B cell (primary cell): ENCODE measurements at regions not wholly inside any gene's neighbourhood (a gene's known extent, or its start where the extent isn't known, plus 50 kb on each side); places are given as distances from the start of the nearest gene placed in this dataset.

Source experiments
- ATAC-seq: fragments of 200-7000 bp; cut with Tn5 transposase; one replicate; pipeline ENCODE4 v1.10.0; 2021; ENCODE audit warnings: low read depth, mild to moderate bottlenecking, moderate number of reproducible peaks, moderate library complexity
- CTCF ChIA-PET: fragments of 350-600 bp; sonication (Branson Sonifier 250); formaldehyde crosslinking; loops from one replicate; lab custom pipeline; 2021; ENCODE audit warnings: antibody characterized with exemption, inconsistent platforms; lab: Charles Lee
- POLR2A ChIA-PET: fragments of 350-600 bp; sonication (Branson Sonifier 250); formaldehyde crosslinking; loops from one replicate; lab custom pipeline; 2021; ENCODE audit warnings: antibody characterized with exemption; lab: Charles Lee
- DNase-seq: peaks from one replicate; pipeline ENCODE4 v3.0.0; 2013
- H2AFZ ChIP-seq: 2 replicates; pipeline ENCODE4 v1.6.1; 2012; ENCODE audit warnings: mild to moderate bottlenecking, low read depth, low read length; ENCODE audit not compliant: insufficient read depth, poor library complexity, severe bottlenecking
- H3K27ac ChIP-seq, 2 donors: 1 replicate in 1 of 2; 2 replicates in 1 of 2; pipeline ENCODE4 v1.5.1; 2012 to 2013; ENCODE audit warnings: low read length in 2 of 2, mild to moderate bottlenecking in 2 of 2, moderate library complexity in 1 of 2
- H3K27me3 ChIP-seq, 4 experiments: fragments of 200-600 bp in 1 of 4; sonication (generic) in 1 of 4; replicated peaks in 1 of 4; 1 replicate in 2 of 4; 2 replicates in 2 of 4; pipeline versions ENCODE4 v1.6.1 to v1.7.0; 2013 to 2016; ENCODE audit warnings: low read length in 3 of 4, mild to moderate bottlenecking in 2 of 4, mixed read lengths in 1 of 4, moderate library complexity in 1 of 4; ENCODE audit not compliant: insufficient read depth in 4 of 4, control insufficient read depth in 3 of 4; ENCODE audit errors: control extremely low read depth in 1 of 4
- H3K36me3 ChIP-seq, 2 experiments: replicated peaks in 1 of 2; 1 replicate in 1 of 2; 2 replicates in 1 of 2; pipeline versions ENCODE4 v1.6.1 to v1.7.1; 2013; ENCODE audit warnings: low read length in 1 of 2; ENCODE audit not compliant: insufficient read depth in 2 of 2, control insufficient read depth in 1 of 2; ENCODE audit errors: control extremely low read depth in 1 of 2, extremely low read depth in 1 of 2
- H3K4me1 ChIP-seq, 2 donors: fragments of 200-600 bp in 1 of 2; sonication (generic) in 1 of 2; 1 replicate in 1 of 2; 2 replicates in 1 of 2; pipeline versions ENCODE4 v1.5.1 to v1.6.1; 2013 to 2017; ENCODE audit warnings: low read length in 2 of 2; ENCODE audit not compliant: control insufficient read depth in 2 of 2, insufficient read depth in 2 of 2
- H3K4me2 ChIP-seq: replicated peaks from 2 replicates; pipeline ENCODE3; 2012; ENCODE audit warnings: mild to moderate bottlenecking, low read depth, low read length; ENCODE audit not compliant: poor library complexity, severe bottlenecking
- H3K4me3 ChIP-seq, 5 experiments: fragments of 200-600 bp in 1 of 5; sonication (generic) in 1 of 5; 1 replicate in 3 of 5; 2 replicates in 2 of 5; pipeline versions ENCODE4 v1.5.1 to v1.7.0; 2011 to 2016; ENCODE audit warnings: low read length in 4 of 5, mild to moderate bottlenecking in 4 of 5, low read depth in 2 of 5, control low read depth in 1 of 5, moderate library complexity in 1 of 5; ENCODE audit not compliant: insufficient read depth in 1 of 5; ENCODE audit errors: control extremely low read depth in 1 of 5, extremely low read depth in 1 of 5
- H3K79me2 ChIP-seq: fragments of 200-600 bp; sonication (generic); one replicate; pipeline ENCODE4 v1.6.0; 2016; ENCODE audit warnings: low read length; ENCODE audit not compliant: control insufficient read depth, insufficient read depth
- H3K9ac ChIP-seq: fragments of 200-600 bp; sonication (generic); 2 replicates; pipeline ENCODE4 v1.6.1; 2017; ENCODE audit warnings: mild to moderate bottlenecking, low read length, moderate library complexity
- H3K9me3 ChIP-seq, 3 donors: one replicate each; pipeline versions ENCODE4 v1.6.1 to v1.7.1; 2013; ENCODE audit warnings: low read length in 2 of 3; ENCODE audit not compliant: control insufficient read depth in 2 of 3, insufficient read depth in 1 of 3; ENCODE audit errors: control extremely low read depth in 1 of 3
- H4K20me1 ChIP-seq: 2 replicates; pipeline ENCODE4 v1.6.0; 2012; ENCODE audit warnings: mild to moderate bottlenecking, low read length; ENCODE audit not compliant: insufficient read depth, control insufficient read depth, poor library complexity, severe bottlenecking
- H3K27ac Mint-ChIP-seq: one replicate; pipeline ENCODE4 v1.8.0; 2021; ENCODE audit warnings: mixed read lengths
- H3K27me3 Mint-ChIP-seq: one replicate; pipeline ENCODE4 v1.8.0; 2021; ENCODE audit warnings: mixed read lengths
- H3K4me1 Mint-ChIP-seq: one replicate; pipeline ENCODE4 v1.8.0; 2021; ENCODE audit warnings: mixed read lengths
- H3K4me3 Mint-ChIP-seq: one replicate; pipeline ENCODE4 v1.8.0; 2021; ENCODE audit warnings: mixed read lengths
- H3K9me3 Mint-ChIP-seq: one replicate; pipeline ENCODE4 v1.8.0; 2022; ENCODE audit warnings: mixed read lengths; ENCODE audit not compliant: insufficient read depth
- CTCF ChIP-seq: fragments of 200-600 bp; IDR thresholded peaks from one replicate; pipeline ENCODE4 v1.8.0; 2022; ENCODE audit warnings: antibody characterized with exemption, mild to moderate bottlenecking
- EZH2 ChIP-seq: IDR thresholded peaks from 2 replicates; pipeline ENCODE4 v1.6.1; 2012; ENCODE audit warnings: borderline replicate concordance, low read depth, mild to moderate bottlenecking, moderate library complexity, low read length; ENCODE audit not compliant: insufficient read depth, poor library complexity, severe bottlenecking
- WGBS: methylation state at CpG from one replicate; pipeline ENCODE4 v1.1.5; 2013; ENCODE audit warnings: missing lambda C conversion rate; ENCODE audit not compliant: insufficient coverage; 5-methylcytosine and 5-hydroxymethylcytosine counted together
- intact Hi-C: fragments of 100-400 bp; cut with micrococcal nuclease; formaldehyde crosslinking; loops from one replicate; pipeline ENCODE4 v1.10.0; 2022

DNA sequence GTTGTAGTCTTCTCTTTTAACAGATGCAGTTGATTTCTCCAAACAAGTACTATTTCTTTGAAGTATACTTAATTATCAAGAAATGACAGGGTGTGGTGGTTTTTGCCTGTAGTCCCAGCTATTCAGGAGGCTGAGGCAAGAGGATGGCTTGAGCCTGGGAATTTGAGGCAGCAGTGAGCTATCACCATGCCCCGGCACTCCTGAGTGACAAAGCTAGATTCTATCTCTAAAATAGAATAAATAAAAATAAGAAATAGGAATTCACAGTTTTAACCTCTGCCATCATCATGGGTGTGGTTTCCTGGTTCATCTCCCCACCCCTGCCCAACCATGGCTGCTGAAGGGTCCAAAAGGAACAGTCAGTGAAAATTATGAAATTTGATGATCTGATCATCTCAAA, 290.2 kb upstream of the FLRT2 start:
- H2AFZ ChIP-seq: no peak overlapping the region
- peaks cover 0 to 3% (median 0%) of the 10 kb centered on the region in 3 donors for H3K9me3 ChIP-seq
- POLR2A ChIA-PET: no interaction called here
- CTCF ChIA-PET: no interaction called here
- H3K36me3 ChIP-seq: no peaks in the 10 kb centered on the region
- no peak for DNase-seq
- no peaks in the 10 kb centered on the region for H3K4me1 Mint-ChIP-seq
- H3K27me3 Mint-ChIP-seq: no peaks in the 10 kb centered on the region
- no peak overlapping the region for H3K4me2 ChIP-seq
- no peaks in the 10 kb centered on the region for H3K4me1 ChIP-seq
- no peak overlapping the region for H3K4me3 Mint-ChIP-seq
- H3K9me3 Mint-ChIP-seq: peaks cover 4% of the 10 kb centered on the region
- H4K20me1 ChIP-seq: no peaks in the 10 kb centered on the region
- H3K27ac ChIP-seq: no peak overlapping the region
- no peak overlapping the region for H3K9ac ChIP-seq
- no peak overlapping the region for H3K27ac Mint-ChIP-seq
- no peak overlapping the region for H3K4me3 ChIP-seq
- ATAC-seq: no peak
- no CpG with 5 or more reads among the region's 1 CpG for WGBS
- no peaks in the 10 kb centered on the region for H3K27me3 ChIP-seq
- intact Hi-C loops: no loop called here
- TF ChIP-seq CTCF (no peak), EZH2 (no peak)
- no peaks in the 10 kb centered on the region for H3K79me2 ChIP-seq

- H3K27ac Mint-ChIP-seq: no peak overlapping the region
- no peak for TF ChIP-seq EZH2
- no peak for TF ChIP-seq CTCF
- no peak overlapping the region for H3K4me2 ChIP-seq
- ChIA-PET CTCF (no interaction called here), POLR2A (no interaction called here)
- H3K36me3 ChIP-seq: no peaks in the 10 kb centered on the region
- no peaks in the 10 kb centered on the region for H3K4me1 ChIP-seq
- H3K9me3 Mint-ChIP-seq: peaks cover 4% of the 10 kb centered on the region
- H3K4me1 Mint-ChIP-seq: no peaks in the 10 kb centered on the region
- no peak overlapping the region for H3K4me3 ChIP-seq
- no peaks in the 10 kb centered on the region for H3K27me3 Mint-ChIP-seq
- H2AFZ ChIP-seq: no peak overlapping the region
- H3K27ac ChIP-seq: no peak overlapping the region
- H4K20me1 ChIP-seq: no peaks in the 10 kb centered on the region
- intact Hi-C loops: no loop called here
- no peak overlapping the region for H3K9ac ChIP-seq
- ATAC-seq (no peak), DNase-seq (no peak)
- H3K79me2 ChIP-seq: no peaks in the 10 kb centered on the region
- no peak overlapping the region for H3K4me3 Mint-ChIP-seq
- no peaks in the 10 kb centered on the region for H3K27me3 ChIP-seq
- WGBS: 96% methylated on average over 8 of the region's 14 CpGs
- peaks cover 0 to 3% (median 0%) of the 10 kb centered on the region in 3 donors for H3K9me3 ChIP-seq
These were observed 288.7 kb upstream of the FLRT2 start for GRCh38 chr14:85241022-85241855.
